Naive B cell (primary cell): ENCODE measurements at regions not wholly inside any gene's neighbourhood (a gene's known extent, or its start where the extent isn't known, plus 50 kb on each side); places are given as distances from the start of the nearest gene placed in this dataset.
A peak's percentile ranks its signal among the peaks of the same experiment; 100 is the strongest.

Experiments
- ATAC-seq, 2 donors: fragments of 150-1000 bp; cut with Tn5 transposase; 2 replicates each; pipeline ENCODE4 v1.10.0; 2021; ENCODE audit warnings: low read depth in 2 of 2, mild to moderate bottlenecking in 2 of 2, moderate library complexity in 2 of 2
- DNase-seq: peaks from one replicate; pipeline ENCODE4 v3.0.0; 2022
- H3K27ac Mint-ChIP-seq, 6 donors: one replicate each; pipeline ENCODE4 v1.8.0; 2020 to 2022; ENCODE audit warnings: mild to moderate bottlenecking in 6 of 6, mixed read lengths in 6 of 6, moderate library complexity in 5 of 6, inconsistent platforms in 2 of 6
- H3K27me3 Mint-ChIP-seq, 3 donors: one replicate each; pipeline ENCODE4 v1.8.0; 2021 to 2022; ENCODE audit warnings: mixed read lengths in 3 of 3, mild to moderate bottlenecking in 1 of 3
- H3K36me3 Mint-ChIP-seq, 2 donors: one replicate each; pipeline ENCODE4 v1.8.0; 2020 to 2022; ENCODE audit warnings: mixed read lengths in 2 of 2, inconsistent platforms in 1 of 2, mild to moderate bottlenecking in 1 of 2
- H3K4me1 Mint-ChIP-seq, 3 donors: one replicate each; pipeline ENCODE4 v1.8.0; 2020 to 2022; ENCODE audit warnings: mixed read lengths in 3 of 3, inconsistent platforms in 1 of 3, mild to moderate bottlenecking in 1 of 3, moderate library complexity in 1 of 3
- H3K4me3 Mint-ChIP-seq, 8 donors: one replicate each; pipeline ENCODE4 v1.8.0; 2020 to 2022; ENCODE audit warnings: mild to moderate bottlenecking in 8 of 8, mixed read lengths in 8 of 8, moderate library complexity in 8 of 8, inconsistent platforms in 2 of 8
- H3K9me3 Mint-ChIP-seq, 7 donors: one replicate each; pipeline ENCODE4 v1.8.0; 2020 to 2022; ENCODE audit warnings: mixed read lengths in 7 of 7, mild to moderate bottlenecking in 5 of 7, inconsistent platforms in 2 of 7, moderate library complexity in 1 of 7

DNA sequence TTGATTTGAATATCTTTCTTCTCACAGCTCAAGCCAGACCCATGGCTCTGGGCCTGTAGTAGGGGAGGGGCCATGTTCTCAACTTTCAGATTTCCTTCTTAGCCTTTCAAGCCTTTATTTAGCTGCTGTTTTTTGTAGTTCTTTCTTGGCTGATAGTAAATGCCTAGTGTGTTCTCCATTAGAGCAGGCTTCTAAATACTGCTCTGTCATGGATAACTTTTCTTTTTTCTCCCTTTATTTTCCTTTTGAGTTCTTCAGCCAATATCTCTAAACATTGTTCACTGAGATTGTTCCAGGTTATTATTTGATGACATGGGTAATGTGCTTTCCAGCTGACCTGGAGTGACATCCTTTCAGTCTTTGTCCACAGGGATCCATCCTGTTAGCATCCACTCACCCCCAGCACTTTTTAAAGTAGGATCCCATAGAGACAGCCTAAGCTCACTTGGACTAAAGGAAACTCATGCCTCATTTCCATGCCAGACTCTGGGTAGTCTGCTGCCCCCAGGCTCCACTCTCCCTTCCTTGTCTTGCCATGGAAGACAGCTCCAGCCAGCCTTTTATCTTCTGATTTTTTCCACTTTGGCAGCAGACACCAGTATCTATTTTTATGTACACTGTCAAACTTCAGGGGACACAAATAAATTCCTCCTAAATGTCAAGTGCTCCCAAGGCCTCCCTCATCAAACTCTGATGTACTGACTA is 645.6 kb downstream of the RNF144B start:
- H3K27ac Mint-ChIP-seq, result peak overlapping the region in 1 of 6 donors; percentile 42
- no peaks in the 10 kb centered on the region for H3K36me3 Mint-ChIP-seq
- peaks cover 0 to 5% (median 2%) of the 10 kb centered on the region in 7 donors for H3K9me3 Mint-ChIP-seq

GRCh38 chr6:19033683-19034082 is 646.5 kb downstream of the RNF144B start:
- no peak overlapping the region for H3K27ac Mint-ChIP-seq
- no peak overlapping the region for H3K4me3 Mint-ChIP-seq
- H3K27me3 Mint-ChIP-seq, result peaks cover 0 to 3% (median 0%) of the 10 kb centered on the region in 3 donors
- H3K36me3 Mint-ChIP-seq, result no peaks in the 10 kb centered on the region
- H3K4me1 Mint-ChIP-seq, result no peaks in the 10 kb centered on the region
- H3K9me3 Mint-ChIP-seq, result peaks cover 0 to 5% (median 2%) of the 10 kb centered on the region in 7 donors
- ATAC-seq (no peak), DNase-seq (no peak)

More for the DNA sequence above, 645.6 kb downstream of the RNF144B start:
- Mint-ChIP-seq H3K27me3 (peaks cover 0 to 5% (median 0%) of the 10 kb centered on the region in 3 donors), H3K4me1 (no peaks in the 10 kb centered on the region), H3K4me3 (no peak overlapping the region)
- ATAC-seq (no peak), DNase-seq (no peak)

- Mint-ChIP-seq H3K27me3 (no peaks in the 10 kb centered on the region), H3K4me3 (no peak overlapping the region), H3K27ac (no peak overlapping the region), H3K36me3 (no peaks in the 10 kb centered on the region), H3K9me3 (peaks cover 0 to 5% (median 2%) of the 10 kb centered on the region in 7 donors), H3K4me1 (no peaks in the 10 kb centered on the region)
- ATAC-seq (no peak), DNase-seq (no peak)
Observed at GRCh38 chr6:19034986-19035385, 647.8 kb downstream of the RNF144B start.

- no peak overlapping the region for H3K27ac Mint-ChIP-seq
- no peaks in the 10 kb centered on the region for H3K4me1 Mint-ChIP-seq
- no peak overlapping the region for H3K4me3 Mint-ChIP-seq
- H3K27me3 Mint-ChIP-seq, result no peaks in the 10 kb centered on the region
- ATAC-seq, result no peak
- no peaks in the 10 kb centered on the region for H3K36me3 Mint-ChIP-seq
- peaks cover 0 to 5% (median 2%) of the 10 kb centered on the region in 7 donors for H3K9me3 Mint-ChIP-seq
- no peak for DNase-seq
Observed at GRCh38 chr6:19035461-19036195, 648.5 kb downstream of the RNF144B start.

DNA sequence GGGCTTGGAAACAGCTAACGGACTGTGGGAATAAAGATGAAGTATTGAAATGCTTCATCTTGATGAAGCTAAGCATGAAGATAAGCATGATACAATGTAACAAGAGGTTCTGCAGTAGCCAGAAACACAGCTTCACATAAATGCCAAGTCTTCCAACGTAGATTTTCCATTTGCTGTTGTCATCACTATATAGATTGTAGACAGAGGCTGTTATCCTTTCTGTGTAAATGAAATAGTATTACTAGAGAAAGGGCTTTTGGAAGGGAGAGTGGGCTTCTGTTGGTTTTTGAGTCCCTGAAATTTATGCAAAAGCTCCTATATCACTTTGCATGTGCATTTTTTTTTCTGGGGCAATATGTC is 649.0 kb downstream of the RNF144B start:
- no peaks in the 10 kb centered on the region for H3K27me3 Mint-ChIP-seq
- H3K4me1 Mint-ChIP-seq, result no peaks in the 10 kb centered on the region
- H3K36me3 Mint-ChIP-seq, result no peaks in the 10 kb centered on the region
- no peak overlapping the region for H3K4me3 Mint-ChIP-seq
- H3K27ac Mint-ChIP-seq, result no peak overlapping the region
- no peak for ATAC-seq
- DNase-seq, result no peak
- H3K9me3 Mint-ChIP-seq, result peaks cover 0 to 5% (median 2%) of the 10 kb centered on the region in 7 donors

GRCh38 chr6:19037607-19038006 is 650.5 kb downstream of the RNF144B start:
- no peak overlapping the region for H3K27ac Mint-ChIP-seq
- H3K36me3 Mint-ChIP-seq, result no peaks in the 10 kb centered on the region
- H3K4me1 Mint-ChIP-seq, result no peaks in the 10 kb centered on the region
- no peak for ATAC-seq
- H3K9me3 Mint-ChIP-seq, result peaks cover 0 to 5% (median 2%) of the 10 kb centered on the region in 7 donors
- H3K27me3 Mint-ChIP-seq, result no peaks in the 10 kb centered on the region
- DNase-seq, result no peak
- H3K4me3 Mint-ChIP-seq, result peak overlapping the region in 1 of 8 donors; percentile 36

- H3K4me3 Mint-ChIP-seq, result no peak overlapping the region
- H3K27ac Mint-ChIP-seq, result no peak overlapping the region
- ATAC-seq, result no peak
Observed at GRCh38 chr6:19039287-19039686, 652.1 kb downstream of the RNF144B start.

GRCh38 chr6:19041906-19042305 is 654.8 kb downstream of the RNF144B start:
- no peaks in the 10 kb centered on the region for H3K36me3 Mint-ChIP-seq
- DNase-seq, result no peak
- no peak overlapping the region for H3K4me3 Mint-ChIP-seq
- peaks cover 0 to 9% (median 1%) of the 10 kb centered on the region in 7 donors for H3K9me3 Mint-ChIP-seq
- no peak for ATAC-seq
- no peaks in the 10 kb centered on the region for H3K27me3 Mint-ChIP-seq
- H3K27ac Mint-ChIP-seq, result no peak overlapping the region
- no peaks in the 10 kb centered on the region for H3K4me1 Mint-ChIP-seq

More at GRCh38 chr6:19039287-19039686, 652.1 kb downstream of the RNF144B start:
- H3K27me3 Mint-ChIP-seq, result no peaks in the 10 kb centered on the region
- DNase-seq, result no peak
- no peaks in the 10 kb centered on the region for H3K4me1 Mint-ChIP-seq
- H3K9me3 Mint-ChIP-seq, result peaks cover 0 to 6% (median 2%) of the 10 kb centered on the region in 7 donors
- H3K36me3 Mint-ChIP-seq, result no peaks in the 10 kb centered on the region

GRCh38 chr6:19042420-19042819 is 655.3 kb downstream of the RNF144B start:
- no peak for ATAC-seq
- no peaks in the 10 kb centered on the region for H3K4me1 Mint-ChIP-seq
- no peaks in the 10 kb centered on the region for H3K27me3 Mint-ChIP-seq
- H3K36me3 Mint-ChIP-seq, result no peaks in the 10 kb centered on the region
- no peak overlapping the region for H3K27ac Mint-ChIP-seq
- no peak for DNase-seq
- peak overlapping the region in 1 of 8 donors; percentile 36 for H3K4me3 Mint-ChIP-seq
- peaks cover 0 to 7% (median 1%) of the 10 kb centered on the region in 7 donors for H3K9me3 Mint-ChIP-seq

DNA sequence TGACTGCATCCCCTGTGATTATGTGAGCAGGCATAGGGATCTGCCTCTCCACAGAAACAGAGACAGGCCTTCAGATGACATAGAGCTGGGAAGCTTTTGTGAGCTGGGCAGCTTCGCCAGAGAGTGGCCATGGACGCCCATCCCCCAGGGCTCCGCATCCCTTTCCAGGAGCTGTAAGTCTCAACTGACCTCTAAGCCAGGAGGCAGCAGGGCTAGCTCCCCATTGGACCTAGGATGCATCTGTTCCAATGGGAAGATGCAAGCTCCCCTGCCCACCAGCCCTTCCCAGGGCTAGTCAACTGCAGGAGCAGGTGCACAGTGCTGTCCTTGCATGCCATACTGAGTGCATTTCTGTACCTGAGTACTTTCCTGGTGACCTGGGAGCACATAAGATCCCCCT is 663.6 kb downstream of the RNF144B start:
- Mint-ChIP-seq H3K36me3 (no peaks in the 10 kb centered on the region), H3K27me3 (no peaks in the 10 kb centered on the region), H3K9me3 (peaks cover 4 to 17% (median 12%) of the 10 kb centered on the region in 7 donors), H3K4me3 (no peak overlapping the region), H3K4me1 (no peaks in the 10 kb centered on the region), H3K27ac (no peak overlapping the region)
- ATAC-seq (no peak), DNase-seq (no peak)

GRCh38 chr6:19052219-19052618 is 665.1 kb downstream of the RNF144B start:
- Mint-ChIP-seq H3K27me3 (no peaks in the 10 kb centered on the region), H3K9me3 (peaks cover 7 to 15% (median 12%) of the 10 kb centered on the region in 7 donors), H3K4me1 (no peaks in the 10 kb centered on the region), H3K27ac (no peak overlapping the region), H3K4me3 (no peak overlapping the region), H3K36me3 (no peaks in the 10 kb centered on the region)
- DNase-seq, result no peak
- ATAC-seq, result no peak

- no peak for DNase-seq
- H3K27ac Mint-ChIP-seq, result no peak overlapping the region
Observed at GRCh38 chr6:19059102-19059501, 672.0 kb downstream of the RNF144B start.

DNA sequence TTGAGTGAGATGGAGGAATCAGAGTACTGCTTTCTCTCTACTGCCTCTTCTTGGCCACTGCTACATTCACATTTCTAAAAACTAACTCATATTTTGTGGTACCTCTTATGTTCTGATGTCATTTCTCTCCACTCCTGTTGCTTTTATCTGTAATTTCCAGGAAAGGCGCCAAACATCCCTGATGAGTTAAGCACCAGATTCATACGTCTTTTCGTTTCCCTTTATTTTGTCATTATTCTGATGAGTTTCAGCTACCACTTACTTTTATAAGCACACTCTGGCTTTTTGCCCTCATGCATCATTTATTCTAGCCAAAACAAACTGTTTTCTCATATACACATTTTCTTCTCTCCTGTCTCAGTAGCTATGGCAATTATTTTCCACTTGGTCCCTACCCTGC is 680.0 kb downstream of the RNF144B start:
- DNase-seq, result no peak
- no peaks in the 10 kb centered on the region for H3K36me3 Mint-ChIP-seq
- no peaks in the 10 kb centered on the region for H3K4me1 Mint-ChIP-seq
- H3K27me3 Mint-ChIP-seq, result no peaks in the 10 kb centered on the region
- peaks cover 4 to 34% (median 15%) of the 10 kb centered on the region in 7 donors for H3K9me3 Mint-ChIP-seq
- no peak overlapping the region for H3K4me3 Mint-ChIP-seq
- H3K27ac Mint-ChIP-seq, result no peak overlapping the region
- ATAC-seq, result no peak

More at GRCh38 chr6:19059102-19059501, 672.0 kb downstream of the RNF144B start:
- Mint-ChIP-seq H3K4me1 (no peaks in the 10 kb centered on the region), H3K27me3 (no peaks in the 10 kb centered on the region), H3K4me3 (no peak overlapping the region), H3K36me3 (no peaks in the 10 kb centered on the region), H3K9me3 (peaks cover 0 to 14% (median 5%) of the 10 kb centered on the region in 7 donors)
- ATAC-seq, result no peak

DNA sequence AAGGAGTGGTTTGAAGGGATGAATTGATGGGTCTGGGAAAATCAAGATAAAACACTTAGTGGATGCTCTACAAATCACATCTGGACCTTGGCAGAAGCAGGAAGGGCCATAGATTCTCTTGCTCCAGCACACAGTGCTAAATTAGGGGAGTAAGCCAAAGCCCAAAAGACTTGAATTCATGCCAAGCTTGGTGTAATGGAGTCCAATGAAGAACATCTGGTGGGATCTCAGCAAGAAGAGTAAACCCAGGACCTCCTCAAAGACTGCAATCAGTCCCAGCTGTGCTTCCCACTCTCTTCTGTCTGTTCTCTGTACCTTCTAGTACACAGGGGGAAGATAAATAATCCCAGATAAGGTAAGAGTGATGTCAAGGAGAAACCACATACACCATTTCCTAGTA is 683.4 kb downstream of the RNF144B start:
- Mint-ChIP-seq H3K27ac (no peak overlapping the region), H3K4me1 (no peaks in the 10 kb centered on the region), H3K4me3 (no peak overlapping the region), H3K27me3 (no peaks in the 10 kb centered on the region), H3K9me3 (peaks cover 10 to 34% (median 14%) of the 10 kb centered on the region in 7 donors), H3K36me3 (no peaks in the 10 kb centered on the region)
- DNase-seq, result no peak
- ATAC-seq, result no peak
